ENCODE measurements at regions not wholly inside any gene's neighbourhood (a gene's known extent, or its start where the extent isn't known, plus 50 kb on each side); places are given as distances from the start of the nearest gene placed in this dataset.

GRCh38 chr12:40551466-40551865 is 140.8 kb upstream of the CNTN1 start:
- Histone ChIP-seq H3K4me3 (IDR thresholded peaks at IDR 0.05; ENCODE audit: insufficient read depth, low read depth, low read length) (no peak overlapping the region), H3K36me3 (ENCODE audit: insufficient read depth) (no peaks in the 10 kb centered on the region), H3K79me2 (ENCODE audit: insufficient read depth, low read depth) (no peaks in the 10 kb centered on the region), H3K27me3 (ENCODE audit: insufficient read depth, low read depth) (no peaks in the 10 kb centered on the region), H3K9ac (no peak overlapping the region), H2AFZ (ENCODE audit: low read depth) (no peak overlapping the region), H3K27ac (no peak overlapping the region), H4K20me1 (ENCODE audit: insufficient read depth) (no peaks in the 10 kb centered on the region), H3K4me2 (no peak overlapping the region), H3K4me1 (ENCODE audit: low read depth, poor library complexity, severe bottlenecking) (no peaks in the 10 kb centered on the region)
- TF ChIP-seq, protein P1, sequence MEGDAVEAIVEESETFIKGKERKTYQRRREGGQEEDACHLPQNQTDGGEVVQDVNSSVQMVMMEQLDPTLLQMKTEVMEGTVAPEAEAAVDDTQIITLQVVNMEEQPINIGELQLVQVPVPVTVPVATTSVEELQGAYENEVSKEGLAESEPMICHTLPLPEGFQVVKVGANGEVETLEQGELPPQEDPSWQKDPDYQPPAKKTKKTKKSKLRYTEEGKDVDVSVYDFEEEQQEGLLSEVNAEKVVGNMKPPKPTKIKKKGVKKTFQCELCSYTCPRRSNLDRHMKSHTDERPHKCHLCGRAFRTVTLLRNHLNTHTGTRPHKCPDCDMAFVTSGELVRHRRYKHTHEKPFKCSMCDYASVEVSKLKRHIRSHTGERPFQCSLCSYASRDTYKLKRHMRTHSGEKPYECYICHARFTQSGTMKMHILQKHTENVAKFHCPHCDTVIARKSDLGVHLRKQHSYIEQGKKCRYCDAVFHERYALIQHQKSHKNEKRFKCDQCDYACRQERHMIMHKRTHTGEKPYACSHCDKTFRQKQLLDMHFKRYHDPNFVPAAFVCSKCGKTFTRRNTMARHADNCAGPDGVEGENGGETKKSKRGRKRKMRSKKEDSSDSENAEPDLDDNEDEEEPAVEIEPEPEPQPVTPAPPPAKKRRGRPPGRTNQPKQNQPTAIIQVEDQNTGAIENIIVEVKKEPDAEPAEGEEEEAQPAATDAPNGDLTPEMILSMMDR (conservative IDR thresholded peaks at IDR 0.05; ENCODE audit: low read depth, low read length): no peak

- H3K79me2 ChIP-seq (ENCODE audit: insufficient read depth, low read depth): no peaks in the 10 kb centered on the region
- no peaks in the 10 kb centered on the region for H3K36me3 ChIP-seq (ENCODE audit: insufficient read depth)
- no peak overlapping the region for H3K4me3 ChIP-seq (IDR thresholded peaks at IDR 0.05; ENCODE audit: insufficient read depth, low read depth, low read length)
- H3K27me3 ChIP-seq (ENCODE audit: insufficient read depth, low read depth): no peaks in the 10 kb centered on the region
- no peak overlapping the region for H3K9ac ChIP-seq
- H3K4me1 ChIP-seq (ENCODE audit: low read depth, poor library complexity, severe bottlenecking): no peaks in the 10 kb centered on the region
- TF ChIP-seq, protein P1 (conservative IDR thresholded peaks at IDR 0.05; ENCODE audit: low read depth, low read length): no peak
- H3K27ac ChIP-seq: no peak overlapping the region
- H3K4me2 ChIP-seq: no peak overlapping the region
- H4K20me1 ChIP-seq (ENCODE audit: insufficient read depth): no peaks in the 10 kb centered on the region
- no peak overlapping the region for H2AFZ ChIP-seq (ENCODE audit: low read depth)
Observed at GRCh38 chr12:40552868-40553267, 139.4 kb upstream of the CNTN1 start.

GRCh38 chr12:40557980-40558379 is 134.3 kb upstream of the CNTN1 start:
- no peaks in the 10 kb centered on the region for H3K27me3 ChIP-seq (ENCODE audit: insufficient read depth, low read depth)
- no peaks in the 10 kb centered on the region for H3K79me2 ChIP-seq (ENCODE audit: insufficient read depth, low read depth)
- H3K4me3 ChIP-seq (IDR thresholded peaks at IDR 0.05; ENCODE audit: insufficient read depth, low read depth, low read length): no peak overlapping the region
- H4K20me1 ChIP-seq (ENCODE audit: insufficient read depth): no peaks in the 10 kb centered on the region
- peaks cover 19% of the 10 kb centered on the region for H3K4me1 ChIP-seq (ENCODE audit: low read depth, poor library complexity, severe bottlenecking)
- TF ChIP-seq, protein P1 (conservative IDR thresholded peaks at IDR 0.05; ENCODE audit: low read depth, low read length): no peak
- H3K4me2 ChIP-seq: no peak overlapping the region
- no peak overlapping the region for H3K27ac ChIP-seq
- no peak overlapping the region for H3K9ac ChIP-seq
- H3K36me3 ChIP-seq (ENCODE audit: insufficient read depth): no peaks in the 10 kb centered on the region
- no peak overlapping the region for H2AFZ ChIP-seq (ENCODE audit: low read depth)

DNA sequence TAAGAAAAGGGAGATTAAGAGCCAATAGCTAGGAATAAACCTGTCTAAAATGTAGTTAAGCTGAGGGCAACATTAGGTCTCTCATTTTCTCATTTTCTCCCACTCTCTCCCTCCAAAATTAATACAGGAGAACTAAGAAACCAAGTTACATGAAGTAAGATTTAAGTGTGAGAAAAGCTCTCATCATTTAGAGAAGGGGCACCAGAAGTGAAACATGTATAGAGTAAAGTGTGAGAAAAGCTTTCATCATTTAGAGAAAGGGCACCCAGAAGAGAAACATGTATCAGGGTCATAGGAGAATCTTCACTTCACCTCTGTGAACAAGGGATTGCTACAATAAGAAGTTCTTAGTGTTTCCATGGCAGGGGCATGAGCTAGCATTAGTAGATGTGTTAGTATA is 132.4 kb upstream of the CNTN1 start:
- peaks cover 19% of the 10 kb centered on the region for H3K4me1 ChIP-seq (ENCODE audit: low read depth, poor library complexity, severe bottlenecking)

More for the DNA sequence above, 132.4 kb upstream of the CNTN1 start:
- TF ChIP-seq, protein P1 (conservative IDR thresholded peaks at IDR 0.05; ENCODE audit: low read depth, low read length): no peak
- Histone ChIP-seq H4K20me1 (ENCODE audit: insufficient read depth) (no peaks in the 10 kb centered on the region), H3K79me2 (ENCODE audit: insufficient read depth, low read depth) (no peaks in the 10 kb centered on the region), H3K9ac (no peak overlapping the region), H3K27ac (no peak overlapping the region), H2AFZ (ENCODE audit: low read depth) (no peak overlapping the region), H3K36me3 (ENCODE audit: insufficient read depth) (no peaks in the 10 kb centered on the region), H3K4me3 (IDR thresholded peaks at IDR 0.05; ENCODE audit: insufficient read depth, low read depth, low read length) (no peak overlapping the region), H3K4me2 (no peak overlapping the region), H3K27me3 (ENCODE audit: insufficient read depth, low read depth) (no peaks in the 10 kb centered on the region)
